ENCODE measurements at regions not wholly inside any gene's neighbourhood (a gene's known extent, or its start where the extent isn't known, plus 50 kb on each side); places are given as distances from the start of the nearest gene placed in this dataset.

DNA sequence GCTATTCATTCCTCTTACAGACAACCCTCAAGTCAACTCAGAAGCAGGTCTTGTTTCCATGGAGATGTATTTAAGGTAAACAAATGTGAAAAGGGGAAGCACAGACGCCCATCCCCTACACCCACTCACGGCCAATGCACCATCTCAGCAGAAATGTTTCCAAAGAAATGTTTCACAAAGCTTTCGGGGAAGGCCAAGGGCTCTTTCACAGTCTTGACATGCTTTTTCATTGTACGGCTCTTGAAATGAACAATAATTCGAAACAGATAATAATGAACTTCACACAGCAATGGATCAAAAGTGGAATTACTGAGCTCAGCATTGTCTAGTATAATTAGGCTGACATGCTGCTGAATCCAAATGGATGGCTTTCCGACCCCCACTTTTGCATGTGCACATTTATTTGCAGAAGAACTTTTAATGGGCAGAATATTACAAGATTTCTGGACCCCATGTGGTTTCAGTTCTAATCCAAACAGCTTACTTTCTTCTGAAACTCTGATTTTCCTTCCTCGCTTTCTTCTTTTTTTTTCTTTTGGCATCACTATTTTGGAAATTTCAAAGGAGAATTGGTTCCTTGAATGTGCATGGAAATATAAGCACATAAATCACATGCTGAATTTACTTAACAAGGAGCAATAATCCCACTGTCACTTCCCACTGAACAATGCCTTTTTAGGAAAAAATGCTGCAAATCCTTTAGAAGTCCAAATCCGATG, 160.9 kb downstream of the SMIM20 start:
- DNase-seq = no peak
- no peaks in the 10 kb centered on the region for H3K4me1 ChIP-seq
- H3K4me3 Mint-ChIP-seq (ENCODE audit: unreplicated experiment) = no peak overlapping the region
- ChIA-PET POLR2A (interaction anchor here (0.5 kb wide), 1 partner anchor 33 kb away, joined by 4 read pairs; no protein-coding TSS in a partner anchor), CTCF (no interaction called here)
- H3K36me3 Mint-ChIP-seq (ENCODE audit: insufficient read depth, unreplicated experiment) = no peaks in the 10 kb centered on the region
- H3K27me3 Mint-ChIP-seq (ENCODE audit: insufficient read depth, unreplicated experiment) = no peaks in the 10 kb centered on the region
- H3K4me3 ChIP-seq (ENCODE audit: low read depth, low read length) = no peak overlapping the region
- TF ChIP-seq, protein P1, sequence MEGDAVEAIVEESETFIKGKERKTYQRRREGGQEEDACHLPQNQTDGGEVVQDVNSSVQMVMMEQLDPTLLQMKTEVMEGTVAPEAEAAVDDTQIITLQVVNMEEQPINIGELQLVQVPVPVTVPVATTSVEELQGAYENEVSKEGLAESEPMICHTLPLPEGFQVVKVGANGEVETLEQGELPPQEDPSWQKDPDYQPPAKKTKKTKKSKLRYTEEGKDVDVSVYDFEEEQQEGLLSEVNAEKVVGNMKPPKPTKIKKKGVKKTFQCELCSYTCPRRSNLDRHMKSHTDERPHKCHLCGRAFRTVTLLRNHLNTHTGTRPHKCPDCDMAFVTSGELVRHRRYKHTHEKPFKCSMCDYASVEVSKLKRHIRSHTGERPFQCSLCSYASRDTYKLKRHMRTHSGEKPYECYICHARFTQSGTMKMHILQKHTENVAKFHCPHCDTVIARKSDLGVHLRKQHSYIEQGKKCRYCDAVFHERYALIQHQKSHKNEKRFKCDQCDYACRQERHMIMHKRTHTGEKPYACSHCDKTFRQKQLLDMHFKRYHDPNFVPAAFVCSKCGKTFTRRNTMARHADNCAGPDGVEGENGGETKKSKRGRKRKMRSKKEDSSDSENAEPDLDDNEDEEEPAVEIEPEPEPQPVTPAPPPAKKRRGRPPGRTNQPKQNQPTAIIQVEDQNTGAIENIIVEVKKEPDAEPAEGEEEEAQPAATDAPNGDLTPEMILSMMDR (IDR thresholded peaks at IDR 0.05; ENCODE audit: insufficient read depth in 1 of 2, low read depth in 1 of 2, low read length in 1 of 2, severe bottlenecking in 1 of 2, unreplicated experiment in 1 of 2) = no peak
- H3K9me3 Mint-ChIP-seq (ENCODE audit: unreplicated experiment) = no peaks in the 10 kb centered on the region
- no peaks in the 10 kb centered on the region for H3K36me3 ChIP-seq (ENCODE audit: control insufficient read depth, insufficient read depth, low read length)
- H3K4me1 Mint-ChIP-seq (ENCODE audit: low read depth, unreplicated experiment) = no peaks in the 10 kb centered on the region
- no peak overlapping the region for H3K27ac Mint-ChIP-seq (ENCODE audit: unreplicated experiment)
- H3K9me3 ChIP-seq = 0 out of 2 replicates have a peak, but pooled peaks cover 3% of the 10 kb centered on the region
- no TSS peak for BruUV-seq (replicated peaks)
- H3K27me3 ChIP-seq (replicated peaks; ENCODE audit: control insufficient read depth, insufficient read depth, low read length) = no peaks in the 10 kb centered on the region
- intact Hi-C loops (cut with micrococcal nuclease; ENCODE audit: unreplicated experiment) = no loop called here

DNA sequence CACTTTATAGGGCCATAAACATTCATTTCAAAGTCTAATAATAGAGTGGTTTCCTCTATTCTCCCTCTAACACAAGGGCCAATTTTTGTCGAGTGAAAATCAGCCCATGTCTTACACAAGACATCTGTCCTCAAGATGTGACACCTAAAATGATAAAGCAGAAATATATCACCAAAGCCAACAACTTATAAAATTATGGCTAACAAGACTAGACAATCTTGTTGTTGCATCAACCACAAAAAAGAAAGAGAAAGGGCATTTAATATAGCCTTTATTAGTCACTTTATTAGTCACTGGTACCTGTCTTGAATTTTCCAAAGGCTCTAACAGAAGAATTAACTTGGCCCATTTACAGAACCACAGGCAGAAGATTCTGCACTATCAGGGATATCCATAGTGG, 161.6 kb downstream of the SMIM20 start:
- ChIA-PET CTCF (no interaction called here), POLR2A (interaction anchor here (0.5 kb wide), 1 partner anchor 34 kb away, joined by 4 read pairs; no protein-coding TSS in a partner anchor)
- no peaks in the 10 kb centered on the region for H3K4me1 Mint-ChIP-seq (ENCODE audit: low read depth, unreplicated experiment)
- no peaks in the 10 kb centered on the region for H3K36me3 ChIP-seq (ENCODE audit: control insufficient read depth, insufficient read depth, low read length)
- TF ChIP-seq, protein P1 (IDR thresholded peaks at IDR 0.05; ENCODE audit: insufficient read depth in 1 of 2, low read depth in 1 of 2, low read length in 1 of 2, severe bottlenecking in 1 of 2, unreplicated experiment in 1 of 2) = no peak
- DNase-seq = no peak
- H3K27me3 ChIP-seq (replicated peaks; ENCODE audit: control insufficient read depth, insufficient read depth, low read length) = no peaks in the 10 kb centered on the region
- no peak overlapping the region for H3K4me3 ChIP-seq (ENCODE audit: low read depth, low read length)
- H3K4me1 ChIP-seq = no peaks in the 10 kb centered on the region
- no TSS peak for BruUV-seq (replicated peaks)
- H3K9me3 Mint-ChIP-seq (ENCODE audit: unreplicated experiment) = no peaks in the 10 kb centered on the region
- H3K27me3 Mint-ChIP-seq (ENCODE audit: insufficient read depth, unreplicated experiment) = no peaks in the 10 kb centered on the region
- no peak overlapping the region for H3K27ac Mint-ChIP-seq (ENCODE audit: unreplicated experiment)
- 0 out of 2 replicates have a peak, but pooled peaks cover 3% of the 10 kb centered on the region for H3K9me3 ChIP-seq
- H3K4me3 Mint-ChIP-seq (ENCODE audit: unreplicated experiment) = no peak overlapping the region
- H3K36me3 Mint-ChIP-seq (ENCODE audit: insufficient read depth, unreplicated experiment) = no peaks in the 10 kb centered on the region
- intact Hi-C loops (cut with micrococcal nuclease; ENCODE audit: unreplicated experiment) = no loop called here

DNA sequence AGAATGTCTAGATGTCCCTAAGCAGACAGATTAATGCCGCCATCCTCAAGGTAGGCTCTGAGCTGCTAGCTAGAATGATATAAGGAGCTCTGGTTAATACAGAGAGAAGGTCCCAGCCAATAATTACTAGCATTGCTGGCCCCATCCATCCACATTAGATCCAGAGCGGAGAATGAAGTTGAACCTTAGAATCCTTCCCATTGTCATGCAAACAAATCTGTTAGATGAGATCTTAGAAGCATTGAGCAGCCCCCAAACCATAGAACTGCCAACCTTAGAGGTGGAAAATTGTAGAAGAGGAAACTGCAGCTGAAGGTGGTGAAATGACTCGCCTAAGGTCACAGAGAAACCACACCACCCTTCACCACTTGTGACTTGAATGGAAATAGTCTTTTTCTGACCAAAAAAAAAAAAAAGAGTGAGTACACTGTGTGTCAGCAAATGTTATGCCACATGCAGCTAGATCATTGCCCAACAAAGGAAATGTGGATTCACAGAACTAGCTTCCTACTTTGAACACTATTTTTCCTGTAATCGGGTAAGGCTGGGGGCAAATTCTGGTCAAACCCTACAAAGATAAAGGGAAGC, 162.1 kb downstream of the SMIM20 start:
- H3K27ac Mint-ChIP-seq (ENCODE audit: unreplicated experiment) = no peak overlapping the region
- CTCF ChIA-PET = no interaction called here
- no peaks in the 10 kb centered on the region for H3K36me3 Mint-ChIP-seq (ENCODE audit: insufficient read depth, unreplicated experiment)
- no peaks in the 10 kb centered on the region for H3K27me3 Mint-ChIP-seq (ENCODE audit: insufficient read depth, unreplicated experiment)
- H3K27me3 ChIP-seq (replicated peaks; ENCODE audit: control insufficient read depth, insufficient read depth, low read length) = no peaks in the 10 kb centered on the region
- H3K4me3 ChIP-seq (ENCODE audit: low read depth, low read length) = no peak overlapping the region
- BruUV-seq (replicated peaks) = no TSS peak
- H3K36me3 ChIP-seq (ENCODE audit: control insufficient read depth, insufficient read depth, low read length) = no peaks in the 10 kb centered on the region
- H3K4me1 Mint-ChIP-seq (ENCODE audit: low read depth, unreplicated experiment) = no peaks in the 10 kb centered on the region
- TF ChIP-seq, protein P1 (IDR thresholded peaks at IDR 0.05; ENCODE audit: insufficient read depth in 1 of 2, low read depth in 1 of 2, low read length in 1 of 2, severe bottlenecking in 1 of 2, unreplicated experiment in 1 of 2) = no peak
- intact Hi-C loops (cut with micrococcal nuclease; ENCODE audit: unreplicated experiment) = no loop called here
- no peak overlapping the region for H3K4me3 Mint-ChIP-seq (ENCODE audit: unreplicated experiment)
- H3K9me3 Mint-ChIP-seq (ENCODE audit: unreplicated experiment) = no peaks in the 10 kb centered on the region
- no peak for DNase-seq
- POLR2A ChIA-PET = no interaction called here
- H3K9me3 ChIP-seq = 0 out of 2 replicates have a peak, but pooled peaks cover 3% of the 10 kb centered on the region
- H3K4me1 ChIP-seq = no peaks in the 10 kb centered on the region
